AG09309 (cell line): ENCODE measurements at regions not wholly inside any gene's neighbourhood (a gene's known extent, or its start where the extent isn't known, plus 50 kb on each side); places are given as distances from the start of the nearest gene placed in this dataset.

Experiments used
- DNase-seq: peaks from one replicate; pipeline ENCODE4 v3.0.0-alpha.2; 2010; ENCODE audit warnings: low read depth
- H3K4me3 ChIP-seq: 2 replicates; pipeline ENCODE4 v1.5.1; 2011; ENCODE audit warnings: mild to moderate bottlenecking, low read depth, low read length, moderate library complexity; ENCODE audit not compliant: control insufficient read depth
- TF ChIP-seq, protein P1 (sequence below): IDR thresholded peaks from 2 replicates; pipeline ENCODE4 v1.5.1; 2011; ENCODE audit warnings: mild to moderate bottlenecking, low read depth, low read length, inconsistent platforms; ENCODE audit not compliant: insufficient read depth, control insufficient read depth; ENCODE audit errors: missing control alignments

DNA sequence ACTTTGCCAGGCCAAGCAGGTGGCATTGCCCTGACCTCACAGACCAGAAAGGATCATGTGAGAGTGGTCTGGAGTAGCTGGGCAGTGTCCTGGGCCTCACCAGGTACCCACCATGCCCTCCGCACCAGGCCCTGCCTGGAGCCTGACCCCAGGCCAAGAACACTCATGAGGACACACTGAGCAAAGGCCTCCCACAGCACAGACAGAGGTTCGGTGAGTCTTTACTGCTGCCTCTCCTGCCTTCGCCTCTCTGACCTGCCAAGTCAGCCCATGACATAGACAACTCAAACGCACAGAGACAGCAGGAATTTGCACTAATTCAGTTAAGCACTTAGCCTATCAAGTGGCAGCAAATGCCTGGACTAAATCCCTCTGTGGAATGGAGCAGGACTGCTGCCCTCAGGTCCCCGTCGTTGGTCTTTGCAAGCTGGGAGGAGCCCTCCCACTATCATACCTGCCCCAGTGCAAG is 62.5 kb downstream of the RHOB start:
- H3K4me3 ChIP-seq, result no peak overlapping the region
- TF ChIP-seq, protein P1, sequence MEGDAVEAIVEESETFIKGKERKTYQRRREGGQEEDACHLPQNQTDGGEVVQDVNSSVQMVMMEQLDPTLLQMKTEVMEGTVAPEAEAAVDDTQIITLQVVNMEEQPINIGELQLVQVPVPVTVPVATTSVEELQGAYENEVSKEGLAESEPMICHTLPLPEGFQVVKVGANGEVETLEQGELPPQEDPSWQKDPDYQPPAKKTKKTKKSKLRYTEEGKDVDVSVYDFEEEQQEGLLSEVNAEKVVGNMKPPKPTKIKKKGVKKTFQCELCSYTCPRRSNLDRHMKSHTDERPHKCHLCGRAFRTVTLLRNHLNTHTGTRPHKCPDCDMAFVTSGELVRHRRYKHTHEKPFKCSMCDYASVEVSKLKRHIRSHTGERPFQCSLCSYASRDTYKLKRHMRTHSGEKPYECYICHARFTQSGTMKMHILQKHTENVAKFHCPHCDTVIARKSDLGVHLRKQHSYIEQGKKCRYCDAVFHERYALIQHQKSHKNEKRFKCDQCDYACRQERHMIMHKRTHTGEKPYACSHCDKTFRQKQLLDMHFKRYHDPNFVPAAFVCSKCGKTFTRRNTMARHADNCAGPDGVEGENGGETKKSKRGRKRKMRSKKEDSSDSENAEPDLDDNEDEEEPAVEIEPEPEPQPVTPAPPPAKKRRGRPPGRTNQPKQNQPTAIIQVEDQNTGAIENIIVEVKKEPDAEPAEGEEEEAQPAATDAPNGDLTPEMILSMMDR, result no peak
- DNase-seq, result no peak

DNA sequence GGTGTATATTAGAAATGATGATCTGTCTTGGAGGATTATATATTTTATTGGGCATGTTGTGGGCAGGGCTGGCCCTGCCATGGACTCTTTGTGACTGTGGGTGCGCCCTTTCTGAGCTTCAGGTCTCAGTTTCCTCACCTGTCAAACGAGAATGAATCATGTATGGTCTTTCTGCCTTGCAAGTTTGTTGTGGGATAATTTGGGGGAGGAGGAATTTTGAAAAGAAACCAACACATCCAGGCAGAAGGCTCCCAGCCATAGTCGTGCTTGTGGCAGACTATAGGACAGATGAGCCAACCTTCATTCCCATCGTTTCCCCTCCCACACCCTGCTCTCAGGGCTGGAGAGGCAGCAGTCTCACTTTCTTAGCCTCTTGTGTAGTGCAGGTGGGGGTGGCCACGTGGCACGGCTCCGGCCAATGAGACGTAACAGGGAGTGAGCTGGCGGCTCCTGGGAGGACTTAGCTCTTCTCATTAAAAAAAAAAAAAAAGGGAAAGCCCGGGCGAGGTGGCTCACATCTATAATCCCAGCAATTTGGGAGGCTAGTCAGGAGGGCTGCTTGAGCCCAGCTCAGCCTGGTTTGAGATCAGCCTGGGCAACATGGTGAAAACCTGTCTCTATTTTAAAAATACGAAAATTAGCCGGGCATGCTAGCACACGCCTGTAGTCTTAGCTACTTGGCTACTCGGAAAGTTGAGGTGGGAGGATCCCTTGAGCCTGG is 63.1 kb downstream of the RHOB start:
- H3K4me3 ChIP-seq, result no peak overlapping the region
- no peak for DNase-seq
- TF ChIP-seq, protein P1, result no peak

- TF ChIP-seq, protein P1, result no peak
- H3K4me3 ChIP-seq, result no peak overlapping the region
- DNase-seq, result no peak
Measured at GRCh38 chr2:20511130-20511529, 64.3 kb downstream of the RHOB start.

DNA sequence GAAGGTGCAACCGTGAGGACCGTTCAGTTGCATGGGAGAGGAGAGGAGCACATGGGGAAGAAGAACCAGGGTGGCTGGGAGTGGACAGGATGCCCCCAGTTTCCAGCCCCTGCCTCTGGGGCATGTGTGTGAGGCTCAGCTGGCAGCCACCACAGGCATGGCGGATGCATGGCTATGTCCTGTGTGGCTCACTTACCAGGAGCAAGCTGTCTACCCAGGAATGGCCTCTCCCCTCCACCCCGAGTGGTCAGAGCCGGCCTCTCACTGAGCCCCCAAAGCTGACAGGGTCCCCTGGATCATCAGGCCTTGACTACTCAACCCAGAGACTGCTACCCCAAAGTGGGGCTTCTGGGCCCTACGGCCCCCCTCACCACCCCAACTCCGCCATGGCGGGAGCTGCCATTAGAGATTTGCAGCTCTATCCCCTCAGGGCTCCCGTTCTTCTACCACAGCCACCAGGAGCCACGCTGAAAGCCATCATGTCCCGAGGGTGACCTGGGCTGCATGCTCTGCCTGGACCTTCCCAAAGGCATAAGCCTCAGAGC is 65.3 kb downstream of the RHOB start:
- no peak overlapping the region for H3K4me3 ChIP-seq
- no peak for DNase-seq
- TF ChIP-seq, protein P1, result no peak

- no peak overlapping the region for H3K4me3 ChIP-seq
- no peak for DNase-seq
- TF ChIP-seq, protein P1, result no peak
Measured at GRCh38 chr2:20513946-20514345, 67.1 kb downstream of the RHOB start.

- TF ChIP-seq, protein P1, result no peak
- DNase-seq, result peak; percentile 88
- no peak overlapping the region for H3K4me3 ChIP-seq
Measured at GRCh38 chr2:20514596-20515269, 67.9 kb downstream of the RHOB start.
